Natural killer cell (primary cell): ENCODE measurements at regions not wholly inside any gene's neighbourhood (a gene's known extent, or its start where the extent isn't known, plus 50 kb on each side); places are given as distances from the start of the nearest gene placed in this dataset.

ENCODE experiments used
- ATAC-seq, 3 donors: fragments of 150-1000 bp in 2 of 3; fragments of 200-7000 bp in 1 of 3; cut with Tn5 transposase; 1 replicate in 1 of 3; 2 replicates in 2 of 3; pipeline ENCODE4 v1.10.0; 2021; ENCODE audit warnings: mild to moderate bottlenecking in 2 of 3, moderate library complexity in 2 of 3
- DNase-seq, 2 donors: peaks; one replicate each; pipeline versions ENCODE4 v3.0.0 to v3.0.0-alpha.2; 2013 to 2021; ENCODE audit warnings: mixed read lengths in 1 of 2
- H3K27ac ChIP-seq: one replicate; pipeline ENCODE4 v1.5.1; 2013; ENCODE audit warnings: mild to moderate bottlenecking, low read length
- H3K27me3 ChIP-seq: one replicate; pipeline ENCODE4 v1.6.1; 2013; ENCODE audit warnings: low read length; ENCODE audit not compliant: control insufficient read depth, insufficient read depth
- H3K36me3 ChIP-seq: one replicate; pipeline ENCODE4 v1.6.1; 2013; ENCODE audit warnings: low read length; ENCODE audit not compliant: control insufficient read depth, insufficient read depth
- H3K4me1 ChIP-seq: one replicate; pipeline ENCODE4 v1.6.1; 2013; ENCODE audit warnings: low read length; ENCODE audit not compliant: control insufficient read depth, insufficient read depth
- H3K4me3 ChIP-seq: one replicate; pipeline ENCODE4 v1.5.1; 2013; ENCODE audit warnings: low read length
- H3K9me3 ChIP-seq: one replicate; pipeline ENCODE4 v1.6.1; 2013; ENCODE audit warnings: low read length; ENCODE audit not compliant: control insufficient read depth, insufficient read depth
- H3K27ac Mint-ChIP-seq, 2 donors: one replicate each; pipeline ENCODE4 v1.8.0; 2022; ENCODE audit warnings: mild to moderate bottlenecking in 2 of 2, mixed read lengths in 2 of 2, moderate library complexity in 1 of 2
- H3K27me3 Mint-ChIP-seq, 2 donors: one replicate each; pipeline ENCODE4 v1.8.0; 2022; ENCODE audit warnings: low read depth in 2 of 2, mixed read lengths in 2 of 2
- H3K36me3 Mint-ChIP-seq: one replicate; pipeline ENCODE4 v1.8.0; 2022; ENCODE audit warnings: mixed read lengths
- H3K4me1 Mint-ChIP-seq, 2 donors: one replicate each; pipeline ENCODE4 v1.8.0; 2022; ENCODE audit warnings: mixed read lengths in 2 of 2
- H3K4me3 Mint-ChIP-seq: one replicate; pipeline ENCODE4 v1.8.0; 2022; ENCODE audit warnings: mild to moderate bottlenecking, moderate library complexity, mixed read lengths
- H3K9me3 Mint-ChIP-seq, 2 donors: one replicate each; pipeline ENCODE4 v1.8.0; 2022; ENCODE audit warnings: mixed read lengths in 2 of 2
- CTCF ChIP-seq: fragments of 200-600 bp; IDR thresholded peaks from one replicate; pipeline ENCODE4 v1.8.0; 2022; ENCODE audit warnings: antibody characterized with exemption
- WGBS: methylation state at CpG from one replicate; pipeline ENCODE4 v1.1.7; 2013; ENCODE audit warnings: missing lambda C conversion rate; ENCODE audit not compliant: insufficient coverage; 5-methylcytosine and 5-hydroxymethylcytosine counted together
- intact Hi-C: fragments of 100-400 bp; cut with micrococcal nuclease; formaldehyde crosslinking; loops from one replicate; pipeline ENCODE4 v1.14.2; 2022

DNA sequence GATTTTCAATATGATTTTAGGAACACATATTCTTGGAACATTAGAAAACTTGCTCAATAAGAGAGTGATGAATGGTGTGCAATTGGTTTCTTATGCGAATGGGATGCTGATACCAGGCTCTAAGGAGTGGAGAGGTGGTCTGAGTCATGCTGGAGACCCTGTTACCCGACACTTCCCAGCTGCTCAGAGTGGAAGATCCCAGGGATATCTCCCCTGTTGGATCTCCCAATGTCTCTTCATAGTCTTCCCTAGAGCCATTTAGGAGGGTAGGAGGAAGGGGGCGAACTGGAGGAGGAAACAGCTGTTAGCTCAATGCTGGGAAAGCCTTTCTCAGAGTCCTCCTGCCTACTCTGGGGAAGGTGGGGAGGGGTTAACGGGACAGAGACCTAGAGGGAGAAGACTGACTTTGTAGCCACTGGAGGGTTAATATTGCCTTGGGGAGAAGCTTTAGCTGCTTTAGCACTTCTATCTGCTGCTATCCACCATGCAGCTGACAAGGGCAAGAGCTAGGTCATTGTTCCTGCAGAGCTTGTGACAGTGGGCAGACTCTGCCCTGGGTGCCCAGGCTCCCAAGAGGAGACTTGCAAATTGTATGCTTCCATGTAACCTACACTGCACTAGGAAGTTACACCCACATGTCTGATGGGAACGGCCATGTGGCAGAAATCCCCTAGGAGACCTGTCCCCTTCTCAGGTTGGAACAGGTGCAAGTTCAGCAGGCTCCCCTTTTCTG, 301.0 kb downstream of the GADD45G start:
- Histone ChIP-seq H3K27me3 (peaks cover 5% of the 10 kb centered on the region), H3K36me3 (no peaks in the 10 kb centered on the region), H3K4me1 (no peaks in the 10 kb centered on the region), H3K27ac (no peak overlapping the region), H3K9me3 (no peaks in the 10 kb centered on the region), H3K4me3 (no peak overlapping the region)
- no peaks in the 10 kb centered on the region for H3K36me3 Mint-ChIP-seq
- peaks cover 36 to 58% of the 10 kb centered on the region in 2 donors for H3K27me3 Mint-ChIP-seq
- H3K4me1 Mint-ChIP-seq, result no peaks in the 10 kb centered on the region
- 94% methylated on average over 5 of the region's 5 CpGs for WGBS
- no peak overlapping the region for H3K4me3 Mint-ChIP-seq
- H3K27ac Mint-ChIP-seq, result no peak overlapping the region
- no peaks in the 10 kb centered on the region for H3K9me3 Mint-ChIP-seq
- intact Hi-C loops, result no loop called here
- DNase-seq (no peak), ATAC-seq (no peak)
- no peak for TF ChIP-seq CTCF

GRCh38 chr9:89911721-89912604, 307.2 kb downstream of the GADD45G start:
- WGBS, result 91% methylated on average over 9 of the region's 9 CpGs

DNA sequence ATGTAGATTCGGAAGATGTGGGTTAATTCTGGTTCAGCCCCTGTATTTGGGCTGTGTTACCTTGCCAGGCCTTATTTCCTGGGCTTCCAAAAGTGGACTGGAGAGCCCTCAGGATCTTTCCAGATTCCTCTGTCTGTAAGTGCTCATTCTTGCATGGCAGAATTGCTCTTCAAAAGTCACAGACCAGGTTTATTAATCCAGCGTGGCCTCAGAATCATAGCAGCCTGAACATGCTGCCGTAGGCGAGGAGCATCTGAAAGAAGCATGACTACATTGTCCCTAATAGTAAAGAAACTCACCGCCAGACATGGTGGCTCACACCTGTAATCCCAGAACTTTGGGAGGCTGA, 307.8 kb downstream of the GADD45G start:
- Histone ChIP-seq H3K9me3 (no peaks in the 10 kb centered on the region), H3K27ac (no peak overlapping the region), H3K27me3 (no peaks in the 10 kb centered on the region), H3K4me3 (no peak overlapping the region), H3K36me3 (no peaks in the 10 kb centered on the region), H3K4me1 (no peaks in the 10 kb centered on the region)
- H3K4me3 Mint-ChIP-seq, result no peak overlapping the region
- no peak overlapping the region for H3K27ac Mint-ChIP-seq
- 99% methylated on average over 5 of the region's 5 CpGs for WGBS
- no peak for TF ChIP-seq CTCF
- H3K36me3 Mint-ChIP-seq, result no peaks in the 10 kb centered on the region
- H3K27me3 Mint-ChIP-seq, result peaks cover 14 to 23% of the 10 kb centered on the region in 2 donors
- no peaks in the 10 kb centered on the region for H3K9me3 Mint-ChIP-seq
- intact Hi-C loops, result no loop called here
- no peaks in the 10 kb centered on the region for H3K4me1 Mint-ChIP-seq
- ATAC-seq (no peak), DNase-seq (no peak)

More at GRCh38 chr9:89911721-89912604, 307.2 kb downstream of the GADD45G start:
- H3K4me3 Mint-ChIP-seq, result no peak overlapping the region
- Histone ChIP-seq H3K27ac (no peak overlapping the region), H3K36me3 (no peaks in the 10 kb centered on the region), H3K27me3 (no peaks in the 10 kb centered on the region), H3K4me3 (no peak overlapping the region), H3K9me3 (no peaks in the 10 kb centered on the region), H3K4me1 (no peaks in the 10 kb centered on the region)
- intact Hi-C loops, result no loop called here
- peaks cover 13 to 27% of the 10 kb centered on the region in 2 donors for H3K27me3 Mint-ChIP-seq
- H3K27ac Mint-ChIP-seq, result no peak overlapping the region
- H3K9me3 Mint-ChIP-seq, result no peaks in the 10 kb centered on the region
- no peaks in the 10 kb centered on the region for H3K36me3 Mint-ChIP-seq
- DNase-seq (no peak), ATAC-seq (no peak)
- H3K4me1 Mint-ChIP-seq, result no peaks in the 10 kb centered on the region
- TF ChIP-seq CTCF, result no peak
